ENCODE measurements at regions not wholly inside any gene's neighbourhood (a gene's known extent, or its start where the extent isn't known, plus 50 kb on each side); places are given as distances from the start of the nearest gene placed in this dataset.

DNA sequence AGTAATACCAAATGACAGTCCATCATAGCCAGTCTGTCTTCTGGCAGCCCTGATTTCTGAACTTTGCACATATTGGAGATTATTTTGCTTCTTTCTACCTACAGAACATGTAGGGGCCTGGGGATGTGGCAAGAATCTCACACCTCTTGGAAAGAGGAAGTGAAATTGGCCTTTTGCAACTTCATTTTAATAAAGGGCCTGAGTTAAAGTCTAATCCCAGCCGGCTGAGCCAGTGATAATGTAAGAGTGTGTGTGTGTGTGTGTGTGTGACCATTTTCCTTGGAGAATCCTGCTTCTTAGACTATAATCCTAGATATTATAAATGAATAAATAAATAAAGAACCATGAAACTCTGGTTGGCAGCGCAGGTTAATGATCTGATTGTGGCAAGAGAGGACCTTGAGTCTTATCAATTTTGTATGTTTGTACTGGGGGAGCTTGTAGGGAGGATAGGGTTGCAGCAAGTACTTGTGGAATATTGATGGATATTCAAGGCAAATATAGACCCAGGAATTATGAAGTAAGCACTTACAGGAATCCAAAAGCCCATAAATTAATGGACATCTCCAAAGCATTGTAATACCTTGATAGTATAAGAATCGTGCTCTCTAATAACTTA is 233.2 kb upstream of the AMIGO2 start (continued):
- TF ChIP-seq ZNF423 (CRISPR knock-in tag; IDR thresholded peaks at IDR 0.05), result no peak

GRCh38 chr12:47312147-47312546 is 232.4 kb upstream of the AMIGO2 start:
- H3K9me3 Mint-ChIP-seq, result 0 out of 2 replicates have a peak, but pooled peaks cover under 1% of the 10 kb centered on the region
- H3K27me3 Mint-ChIP-seq (ENCODE audit: low read depth), result no peaks in the 10 kb centered on the region
- CTCF ChIA-PET, result no interaction called here
- no peak for DNase-seq (ENCODE audit: low spot score)
- no peaks in the 10 kb centered on the region for H3K36me3 Mint-ChIP-seq
- no peak for ATAC-seq
- POLR2A ChIA-PET, result no interaction called here
- TF ChIP-seq FOXK1 (CRISPR knock-in tag; IDR thresholded peaks at IDR 0.05), result no peak
- peak; percentile 96 for TF ChIP-seq HMGA2 (CRISPR knock-in tag; IDR thresholded peaks at IDR 0.05)
- no peak overlapping the region for H3K27ac Mint-ChIP-seq
- H3K4me1 Mint-ChIP-seq, result peaks cover 2% of the 10 kb centered on the region; the same call in 1 of the 2 replicates
- H3K4me3 Mint-ChIP-seq, result no peak overlapping the region

DNA sequence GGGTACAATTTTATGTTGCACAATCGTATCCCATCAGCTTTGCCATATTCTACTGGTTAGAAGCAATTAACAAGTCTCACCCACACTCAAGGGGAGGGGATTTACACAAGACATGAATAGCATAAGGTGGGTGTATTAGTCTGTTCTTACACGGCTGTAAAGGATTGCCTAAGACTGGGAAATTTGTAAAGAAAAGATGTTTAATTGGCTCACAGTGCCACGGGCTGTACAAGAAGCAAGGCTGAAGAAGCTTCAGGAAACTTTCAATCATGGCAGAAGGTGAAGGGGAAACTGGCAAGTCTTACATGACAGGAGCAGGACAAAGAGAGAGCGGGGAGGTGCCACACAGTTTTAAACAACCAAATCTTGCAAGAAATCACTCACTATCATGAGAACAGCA is 231.8 kb upstream of the AMIGO2 start:
- TF ChIP-seq, protein P1, sequence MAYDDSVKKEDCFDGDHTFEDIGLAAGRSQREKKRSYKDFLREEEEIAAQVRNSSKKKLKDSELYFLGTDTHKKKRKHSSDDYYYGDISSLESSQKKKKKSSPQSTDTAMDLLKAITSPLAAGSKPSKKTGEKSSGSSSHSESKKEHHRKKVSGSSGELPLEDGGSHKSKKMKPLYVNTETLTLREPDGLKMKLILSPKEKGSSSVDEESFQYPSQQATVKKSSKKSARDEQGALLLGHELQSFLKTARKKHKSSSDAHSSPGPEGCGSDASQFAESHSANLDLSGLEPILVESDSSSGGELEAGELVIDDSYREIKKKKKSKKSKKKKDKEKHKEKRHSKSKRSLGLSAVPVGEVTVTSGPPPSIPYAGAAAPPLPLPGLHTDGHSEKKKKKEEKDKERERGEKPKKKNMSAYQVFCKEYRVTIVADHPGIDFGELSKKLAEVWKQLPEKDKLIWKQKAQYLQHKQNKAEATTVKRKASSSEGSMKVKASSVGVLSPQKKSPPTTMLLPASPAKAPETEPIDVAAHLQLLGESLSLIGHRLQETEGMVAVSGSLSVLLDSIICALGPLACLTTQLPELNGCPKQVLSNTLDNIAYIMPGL (CRISPR knock-in tag; IDR thresholded peaks at IDR 0.05), result no peak
- no peak for TF ChIP-seq SP1 (CRISPR knock-in tag; conservative IDR thresholded peaks at IDR 0.05)
- no peak for TF ChIP-seq CREB1 (CRISPR knock-in tag; IDR thresholded peaks at IDR 0.05)
- TF ChIP-seq, protein P2, sequence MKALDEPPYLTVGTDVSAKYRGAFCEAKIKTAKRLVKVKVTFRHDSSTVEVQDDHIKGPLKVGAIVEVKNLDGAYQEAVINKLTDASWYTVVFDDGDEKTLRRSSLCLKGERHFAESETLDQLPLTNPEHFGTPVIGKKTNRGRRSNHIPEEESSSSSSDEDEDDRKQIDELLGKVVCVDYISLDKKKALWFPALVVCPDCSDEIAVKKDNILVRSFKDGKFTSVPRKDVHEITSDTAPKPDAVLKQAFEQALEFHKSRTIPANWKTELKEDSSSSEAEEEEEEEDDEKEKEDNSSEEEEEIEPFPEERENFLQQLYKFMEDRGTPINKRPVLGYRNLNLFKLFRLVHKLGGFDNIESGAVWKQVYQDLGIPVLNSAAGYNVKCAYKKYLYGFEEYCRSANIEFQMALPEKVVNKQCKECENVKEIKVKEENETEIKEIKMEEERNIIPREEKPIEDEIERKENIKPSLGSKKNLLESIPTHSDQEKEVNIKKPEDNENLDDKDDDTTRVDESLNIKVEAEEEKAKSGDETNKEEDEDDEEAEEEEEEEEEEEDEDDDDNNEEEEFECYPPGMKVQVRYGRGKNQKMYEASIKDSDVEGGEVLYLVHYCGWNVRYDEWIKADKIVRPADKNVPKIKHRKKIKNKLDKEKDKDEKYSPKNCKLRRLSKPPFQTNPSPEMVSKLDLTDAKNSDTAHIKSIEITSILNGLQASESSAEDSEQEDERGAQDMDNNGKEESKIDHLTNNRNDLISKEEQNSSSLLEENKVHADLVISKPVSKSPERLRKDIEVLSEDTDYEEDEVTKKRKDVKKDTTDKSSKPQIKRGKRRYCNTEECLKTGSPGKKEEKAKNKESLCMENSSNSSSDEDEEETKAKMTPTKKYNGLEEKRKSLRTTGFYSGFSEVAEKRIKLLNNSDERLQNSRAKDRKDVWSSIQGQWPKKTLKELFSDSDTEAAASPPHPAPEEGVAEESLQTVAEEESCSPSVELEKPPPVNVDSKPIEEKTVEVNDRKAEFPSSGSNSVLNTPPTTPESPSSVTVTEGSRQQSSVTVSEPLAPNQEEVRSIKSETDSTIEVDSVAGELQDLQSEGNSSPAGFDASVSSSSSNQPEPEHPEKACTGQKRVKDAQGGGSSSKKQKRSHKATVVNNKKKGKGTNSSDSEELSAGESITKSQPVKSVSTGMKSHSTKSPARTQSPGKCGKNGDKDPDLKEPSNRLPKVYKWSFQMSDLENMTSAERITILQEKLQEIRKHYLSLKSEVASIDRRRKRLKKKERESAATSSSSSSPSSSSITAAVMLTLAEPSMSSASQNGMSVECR (CRISPR knock-in tag; IDR thresholded peaks at IDR 0.05; ENCODE audit: borderline replicate concordance), result no peak
- TF ChIP-seq NFATC4 (CRISPR knock-in tag; IDR thresholded peaks at IDR 0.05), result no peak
- TF ChIP-seq JAZF1 (CRISPR knock-in tag; IDR thresholded peaks at IDR 0.05), result no peak
- TF ChIP-seq SMAD3 (CRISPR knock-in tag; IDR thresholded peaks at IDR 0.05; ENCODE audit: borderline replicate concordance), result no peak
- no peak for TF ChIP-seq NR1H2 (CRISPR knock-in tag; IDR thresholded peaks at IDR 0.05)
- no peak for TF ChIP-seq ATF3 (CRISPR knock-in tag; conservative IDR thresholded peaks at IDR 0.05)
- no peak for TF ChIP-seq ETV6 (CRISPR knock-in tag; IDR thresholded peaks at IDR 0.05)
- TF ChIP-seq NFYB (CRISPR knock-in tag; conservative IDR thresholded peaks at IDR 0.05; ENCODE audit: low read depth), result no peak
- TF ChIP-seq, protein P3, sequence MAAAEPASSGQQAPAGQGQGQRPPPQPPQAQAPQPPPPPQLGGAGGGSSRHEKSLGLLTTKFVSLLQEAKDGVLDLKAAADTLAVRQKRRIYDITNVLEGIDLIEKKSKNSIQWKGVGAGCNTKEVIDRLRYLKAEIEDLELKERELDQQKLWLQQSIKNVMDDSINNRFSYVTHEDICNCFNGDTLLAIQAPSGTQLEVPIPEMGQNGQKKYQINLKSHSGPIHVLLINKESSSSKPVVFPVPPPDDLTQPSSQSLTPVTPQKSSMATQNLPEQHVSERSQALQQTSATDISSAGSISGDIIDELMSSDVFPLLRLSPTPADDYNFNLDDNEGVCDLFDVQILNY (CRISPR knock-in tag; IDR thresholded peaks at IDR 0.05), result no peak
- no peak for TF ChIP-seq FOXK1 (CRISPR knock-in tag; IDR thresholded peaks at IDR 0.05)
- no peak for TF ChIP-seq SMAD4 (CRISPR knock-in tag; IDR thresholded peaks at IDR 0.05)
- no peak for TF ChIP-seq FOXP1 (CRISPR knock-in tag; IDR thresholded peaks at IDR 0.05; ENCODE audit: borderline replicate concordance)
- no peak for TF ChIP-seq MAX (CRISPR knock-in tag; IDR thresholded peaks at IDR 0.05)
- TF ChIP-seq GRHL2 (CRISPR knock-in tag; IDR thresholded peaks at IDR 0.05; ENCODE audit: insufficient replicate concordance, severe bottlenecking), result no peak
- no peak for TF ChIP-seq SOX15 (CRISPR knock-in tag; IDR thresholded peaks at IDR 0.05)
- ATAC-seq (no peak), DNase-seq (ENCODE audit: low spot score) (no peak)
- Mint-ChIP-seq H3K4me1 (peaks cover 5% of the 10 kb centered on the region; the same call in 1 of the 2 replicates), H3K4me3 (no peak overlapping the region), H3K27ac (no peak overlapping the region), H3K9me3 (peaks cover 4% of the 10 kb centered on the region; the same call in 1 of the 2 replicates), H3K27me3 (ENCODE audit: low read depth) (peaks cover 3% of the 10 kb centered on the region; the same call in 1 of the 2 replicates), H3K36me3 (no peaks in the 10 kb centered on the region)
- POLR2A ChIA-PET, result no interaction called here
- CTCF ChIA-PET, result no interaction called here

Measured in WTC11 (cell line).